DOHH2 (cell line): ENCODE measurements at regions not wholly inside any gene's neighbourhood (a gene's known extent, or its start where the extent isn't known, plus 50 kb on each side); places are given as distances from the start of the nearest gene placed in this dataset.

Experiments used
- H3F3A ChIP-seq: fragments of 200-600 bp; sonication (generic), shearing (Covaris generic); 2 replicates; pipeline ENCODE4 v1.6.0; 2016; ENCODE audit warnings: antibody characterized with exemption, mild to moderate bottlenecking; ENCODE audit not compliant: control insufficient read depth, insufficient read depth
- H3K27ac ChIP-seq: fragments of 200-600 bp; sonication (generic); 2 replicates; pipeline ENCODE4 v1.5.1; 2014; ENCODE audit warnings: low read depth, mild to moderate bottlenecking, low read length, moderate library complexity
- H3K27me3 ChIP-seq: fragments of 200-600 bp; sonication (generic); 2 replicates; pipeline ENCODE4 v1.6.1; 2014; ENCODE audit warnings: mild to moderate bottlenecking, low read length, mixed read lengths; ENCODE audit not compliant: control insufficient read depth
- H3K36me3 ChIP-seq: fragments of 200-600 bp; sonication (generic); 2 replicates; pipeline ENCODE4 v1.6.1; 2014; ENCODE audit warnings: mild to moderate bottlenecking, low read length, moderate library complexity, mixed read lengths; ENCODE audit not compliant: control insufficient read depth
- H3K4me1 ChIP-seq: fragments of 200-600 bp; sonication (generic); 2 replicates; pipeline ENCODE4 v1.6.1; 2014; ENCODE audit warnings: mild to moderate bottlenecking, low read length, mixed read lengths; ENCODE audit not compliant: control insufficient read depth
- H3K4me2 ChIP-seq: fragments of 200-600 bp; sonication (generic); 2 replicates; pipeline ENCODE4 v1.6.0; 2014; ENCODE audit warnings: mild to moderate bottlenecking, low read length, moderate library complexity
- H3K4me3 ChIP-seq: fragments of 200-600 bp; sonication (generic); 2 replicates; pipeline ENCODE4 v1.5.1; 2014; ENCODE audit warnings: mild to moderate bottlenecking, low read length, mixed read lengths
- H3K79me2 ChIP-seq: fragments of 200-600 bp; sonication (generic); 2 replicates; pipeline ENCODE4 v1.6.1; 2014; ENCODE audit warnings: mild to moderate bottlenecking, low read length, mixed read lengths; ENCODE audit not compliant: control insufficient read depth
- H3K9me2 ChIP-seq: fragments of 200-600 bp; sonication (generic); replicated peaks from 2 replicates; pipeline ENCODE4 v1.6.1; 2014; ENCODE audit warnings: mild to moderate bottlenecking, low read length, mixed read lengths; ENCODE audit not compliant: control insufficient read depth
- H3K9me3 ChIP-seq: fragments of 200-600 bp; sonication (generic); 2 replicates; pipeline ENCODE4 v1.6.1; 2014; ENCODE audit warnings: antibody characterized with exemption, low read length, mixed read lengths; ENCODE audit not compliant: control insufficient read depth, insufficient read depth
- H4K20me1 ChIP-seq: fragments of 200-600 bp; sonication (generic); 2 replicates; pipeline ENCODE4 v1.6.0; 2014; ENCODE audit warnings: low read depth, mild to moderate bottlenecking, antibody characterized with exemption, low read length, moderate library complexity; ENCODE audit not compliant: control insufficient read depth, insufficient read depth
- EZH2phosphoT487 ChIP-seq: fragments of 200-600 bp; sonication (generic); IDR thresholded peaks from 2 replicates; pipeline ENCODE4 v1.6.1; 2017; ENCODE audit warnings: borderline replicate concordance, mild to moderate bottlenecking, antibody characterized with exemption, low read length, moderate library complexity, mixed read lengths
- TF ChIP-seq, protein P1 (sequence below): fragments of 200-600 bp; sonication (generic); IDR thresholded peaks from one replicate; pipeline ENCODE4 v1.5.1; 2014; ENCODE audit warnings: antibody characterized with exemption, mild to moderate bottlenecking, low read depth, low read length; ENCODE audit not compliant: poor library complexity, severe bottlenecking

DNA sequence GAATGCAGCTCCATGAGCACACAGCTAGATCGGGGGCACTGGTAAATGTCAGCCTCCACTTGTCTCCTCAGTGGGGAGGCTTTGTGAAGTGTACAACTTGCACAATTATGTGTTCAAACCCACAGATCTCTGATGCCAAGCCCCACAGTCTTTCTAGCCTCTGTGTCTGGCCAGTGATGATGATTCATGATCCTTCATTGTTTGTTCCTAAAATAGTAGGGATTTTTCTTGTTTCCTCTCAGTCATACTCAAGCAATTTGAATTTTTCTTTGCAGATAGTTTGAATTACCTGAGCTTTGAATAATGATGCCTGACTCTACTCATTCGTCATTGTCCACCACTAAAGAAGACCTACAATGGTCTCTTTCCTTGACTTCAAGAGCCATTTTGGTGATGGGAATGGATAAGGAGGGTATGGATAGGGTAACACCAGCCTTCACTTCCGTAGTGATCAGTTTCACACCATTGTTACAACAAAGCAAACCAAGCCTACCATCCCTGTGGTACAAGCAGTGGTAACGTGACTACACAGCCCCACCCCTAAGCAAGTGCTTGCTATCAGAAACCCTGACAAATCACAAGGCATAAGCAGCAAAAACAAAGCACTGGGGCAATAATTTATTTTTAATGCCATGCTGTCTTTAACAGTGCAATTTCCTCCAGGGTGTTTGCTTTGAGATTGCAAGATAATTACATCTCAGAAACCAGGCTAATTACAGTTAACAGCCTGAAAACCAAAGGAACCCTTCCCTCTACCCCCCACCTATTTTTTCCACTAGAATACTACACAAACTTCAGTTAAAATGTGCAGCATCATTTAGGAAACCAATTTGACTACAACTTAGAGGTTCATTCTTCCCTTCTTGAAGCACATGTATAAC is 114.1 kb upstream of the PPP2R3A start:
- H3K9me3 ChIP-seq = no peaks in the 10 kb centered on the region
- H3K4me2 ChIP-seq = no peak overlapping the region
- no peak overlapping the region for H3K27ac ChIP-seq

DNA sequence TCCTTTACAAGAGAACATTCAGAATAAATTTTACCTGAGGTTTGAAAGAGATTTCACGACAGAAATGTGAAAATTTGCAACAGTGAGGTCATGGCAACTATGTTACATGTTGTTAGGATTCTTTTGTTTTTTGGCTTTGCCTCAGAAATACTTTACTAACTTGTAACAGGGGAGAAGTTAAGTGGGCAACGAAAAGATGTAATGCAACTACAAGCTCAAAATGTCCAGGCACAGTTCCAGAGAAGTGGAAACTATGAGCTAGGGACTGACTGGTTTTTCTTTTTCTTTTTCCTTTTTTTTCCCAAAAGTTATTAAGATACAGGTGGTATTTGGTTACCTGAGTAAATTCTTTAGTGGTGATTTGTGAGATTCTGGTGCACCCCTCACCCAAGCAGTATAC is 111.5 kb upstream of the PPP2R3A start:
- Histone ChIP-seq H3K27ac (no peak overlapping the region), H3K9me2 (no peaks in the 10 kb centered on the region), H3K9me3 (no peaks in the 10 kb centered on the region), H4K20me1 (no peaks in the 10 kb centered on the region), H3K4me1 (no peaks in the 10 kb centered on the region), H3K27me3 (no peaks in the 10 kb centered on the region), H3K36me3 (no peaks in the 10 kb centered on the region), H3K79me2 (no peaks in the 10 kb centered on the region), H3K4me2 (no peak overlapping the region), H3K4me3 (no peak overlapping the region), H3F3A (no peaks in the 10 kb centered on the region)
- TF ChIP-seq, protein P1, sequence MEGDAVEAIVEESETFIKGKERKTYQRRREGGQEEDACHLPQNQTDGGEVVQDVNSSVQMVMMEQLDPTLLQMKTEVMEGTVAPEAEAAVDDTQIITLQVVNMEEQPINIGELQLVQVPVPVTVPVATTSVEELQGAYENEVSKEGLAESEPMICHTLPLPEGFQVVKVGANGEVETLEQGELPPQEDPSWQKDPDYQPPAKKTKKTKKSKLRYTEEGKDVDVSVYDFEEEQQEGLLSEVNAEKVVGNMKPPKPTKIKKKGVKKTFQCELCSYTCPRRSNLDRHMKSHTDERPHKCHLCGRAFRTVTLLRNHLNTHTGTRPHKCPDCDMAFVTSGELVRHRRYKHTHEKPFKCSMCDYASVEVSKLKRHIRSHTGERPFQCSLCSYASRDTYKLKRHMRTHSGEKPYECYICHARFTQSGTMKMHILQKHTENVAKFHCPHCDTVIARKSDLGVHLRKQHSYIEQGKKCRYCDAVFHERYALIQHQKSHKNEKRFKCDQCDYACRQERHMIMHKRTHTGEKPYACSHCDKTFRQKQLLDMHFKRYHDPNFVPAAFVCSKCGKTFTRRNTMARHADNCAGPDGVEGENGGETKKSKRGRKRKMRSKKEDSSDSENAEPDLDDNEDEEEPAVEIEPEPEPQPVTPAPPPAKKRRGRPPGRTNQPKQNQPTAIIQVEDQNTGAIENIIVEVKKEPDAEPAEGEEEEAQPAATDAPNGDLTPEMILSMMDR = no peak
- no peak for TF ChIP-seq EZH2phosphoT487

More for the DNA sequence above, 114.1 kb upstream of the PPP2R3A start:
- Histone ChIP-seq H3K9me2 (no peaks in the 10 kb centered on the region), H3K4me1 (no peaks in the 10 kb centered on the region), H4K20me1 (no peaks in the 10 kb centered on the region), H3F3A (no peaks in the 10 kb centered on the region), H3K79me2 (no peaks in the 10 kb centered on the region), H3K27me3 (no peaks in the 10 kb centered on the region), H3K4me3 (no peak overlapping the region), H3K36me3 (no peaks in the 10 kb centered on the region)
- no peak for TF ChIP-seq EZH2phosphoT487
- TF ChIP-seq, protein P1 = no peak

DNA sequence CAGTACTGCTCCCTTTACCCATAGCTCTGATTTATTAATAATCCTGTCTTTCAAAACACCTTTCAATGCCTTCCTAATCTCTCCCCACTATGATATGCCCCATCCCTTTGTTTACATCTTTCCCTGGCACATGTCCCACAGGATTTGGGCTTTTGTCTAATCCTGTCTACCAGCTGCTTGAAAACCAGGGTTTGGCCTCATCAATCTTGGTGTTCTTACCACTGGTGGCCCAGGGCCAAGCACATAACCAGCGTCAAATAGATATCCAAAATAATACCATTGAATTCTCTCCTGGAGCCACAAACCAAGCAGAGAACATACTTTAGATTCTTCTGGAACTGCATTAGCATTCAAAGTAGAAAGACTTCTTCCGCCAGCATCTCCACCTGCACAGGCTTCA is 104.8 kb upstream of the PPP2R3A start:
- no peak overlapping the region for H3K4me2 ChIP-seq
- H3K27ac ChIP-seq = no peak overlapping the region
- no peaks in the 10 kb centered on the region for H3K9me3 ChIP-seq
- no peaks in the 10 kb centered on the region for H3K36me3 ChIP-seq
- H3F3A ChIP-seq = no peaks in the 10 kb centered on the region
- H4K20me1 ChIP-seq = no peaks in the 10 kb centered on the region
- TF ChIP-seq EZH2phosphoT487 = no peak
- TF ChIP-seq, protein P1 = no peak
- no peak overlapping the region for H3K4me3 ChIP-seq
- H3K27me3 ChIP-seq = no peaks in the 10 kb centered on the region; the same call in 1 of the 2 replicates
- no peaks in the 10 kb centered on the region for H3K9me2 ChIP-seq
- no peaks in the 10 kb centered on the region for H3K79me2 ChIP-seq
- no peaks in the 10 kb centered on the region for H3K4me1 ChIP-seq
